ENCODE measurements at regions not wholly inside any gene's neighbourhood (a gene's known extent, or its start where the extent isn't known, plus 50 kb on each side); places are given as distances from the start of the nearest gene placed in this dataset.
A peak's percentile ranks its signal among the peaks of the same experiment; 100 is the strongest.

GRCh38 chr15:92524874-92525565, 130.6 kb downstream of the FAM174B start:
- ChIA-PET POLR2A (no interaction called here), CTCF (interaction anchor here (1.5 kb wide), 1 partner anchor 189 kb away, joined by 4 read pairs; no protein-coding TSS in a partner anchor)
- no peak for DNase-seq (ENCODE audit: extremely low spot score)
- TF ChIP-seq CTBP1 (IDR thresholded peaks at IDR 0.05; ENCODE audit: borderline replicate concordance) (no peak), BHLHE40 (IDR thresholded peaks at IDR 0.05; ENCODE audit: borderline replicate concordance) (no peak), SP1 (IDR thresholded peaks at IDR 0.05) (no peak), FOXK2 (IDR thresholded peaks at IDR 0.05) (no peak), ZNF384 (IDR thresholded peaks at IDR 0.05) (no peak), FOXM1 (IDR thresholded peaks at IDR 0.05; ENCODE audit: borderline replicate concordance) (no peak), ELF4 (IDR thresholded peaks at IDR 0.05) (no peak)

GRCh38 chr15:92524161-92524560, 130.5 kb downstream of the ST8SIA2 start:
- CTCF ChIA-PET: interaction anchor here (1.5 kb wide), 1 partner anchor 190 kb away, joined by 4 read pairs; no protein-coding TSS in a partner anchor
- POLR2A ChIA-PET: no interaction called here
- DNase-seq (ENCODE audit: extremely low spot score): no peak
- TF ChIP-seq HDGF (IDR thresholded peaks at IDR 0.05; ENCODE audit: borderline replicate concordance): no peak
- no peak for TF ChIP-seq FOXK2 (IDR thresholded peaks at IDR 0.05)
- TF ChIP-seq LEF1 (IDR thresholded peaks at IDR 0.05; ENCODE audit: borderline replicate concordance): no peak
- TF ChIP-seq BHLHE40 (IDR thresholded peaks at IDR 0.05; ENCODE audit: borderline replicate concordance): no peak
- TF ChIP-seq FOXA1 (IDR thresholded peaks at IDR 0.05): no peak
- no peak for TF ChIP-seq L3MBTL2 (conservative IDR thresholded peaks at IDR 0.05)
- no peak for TF ChIP-seq ELF4 (IDR thresholded peaks at IDR 0.05)
- TF ChIP-seq TARDBP (IDR thresholded peaks at IDR 0.05): no peak
- no peak for TF ChIP-seq FOXM1 (IDR thresholded peaks at IDR 0.05; ENCODE audit: borderline replicate concordance)
- no peak for TF ChIP-seq SP1 (IDR thresholded peaks at IDR 0.05)
- TF ChIP-seq ARNT (IDR thresholded peaks at IDR 0.05): no peak

GRCh38 chr15:92523176-92523575, 129.5 kb downstream of the ST8SIA2 start:
- ChIA-PET CTCF (no interaction called here), POLR2A (no interaction called here)
- TF ChIP-seq ARNT (IDR thresholded peaks at IDR 0.05) (no peak), TARDBP (IDR thresholded peaks at IDR 0.05) (no peak), BHLHE40 (IDR thresholded peaks at IDR 0.05; ENCODE audit: borderline replicate concordance) (no peak), L3MBTL2 (conservative IDR thresholded peaks at IDR 0.05) (no peak), CTBP1 (IDR thresholded peaks at IDR 0.05; ENCODE audit: borderline replicate concordance) (no peak), FOXA1 (IDR thresholded peaks at IDR 0.05) (no peak), HDGF (IDR thresholded peaks at IDR 0.05; ENCODE audit: borderline replicate concordance) (no peak), FOXK2 (IDR thresholded peaks at IDR 0.05) (no peak), FOXM1 (IDR thresholded peaks at IDR 0.05; ENCODE audit: borderline replicate concordance) (no peak), ZNF384 (IDR thresholded peaks at IDR 0.05) (no peak), PKNOX1 (IDR thresholded peaks at IDR 0.05) (no peak), LEF1 (IDR thresholded peaks at IDR 0.05; ENCODE audit: borderline replicate concordance) (no peak), SUZ12 (IDR thresholded peaks at IDR 0.05) (no peak), NFRKB (IDR thresholded peaks at IDR 0.05) (no peak)

GRCh38 chr15:92521624-92522008, 127.9 kb downstream of the ST8SIA2 start:
- ChIA-PET CTCF (interaction anchor here (0.6 to 1.4 kb wide), 10 partner anchors 10 to 419 kb away, joined by 3 to 37 read pairs (median 3); no protein-coding TSS in a partner anchor), POLR2A (interaction anchor here (0.7 to 1.0 kb wide), 2 partner anchors 134 to 193 kb away, joined by 3 read pairs; no protein-coding TSS in a partner anchor)
- peak; percentile 72 for DNase-seq (ENCODE audit: extremely low spot score)
- TF ChIP-seq NFRKB (IDR thresholded peaks at IDR 0.05): no peak
- TF ChIP-seq SUZ12 (IDR thresholded peaks at IDR 0.05): no peak
- no peak for TF ChIP-seq ARNT (IDR thresholded peaks at IDR 0.05)
- TF ChIP-seq SP1 (IDR thresholded peaks at IDR 0.05): no peak
- no peak for TF ChIP-seq ELF4 (IDR thresholded peaks at IDR 0.05)
- no peak for TF ChIP-seq LEF1 (IDR thresholded peaks at IDR 0.05; ENCODE audit: borderline replicate concordance)
- no peak for TF ChIP-seq PKNOX1 (IDR thresholded peaks at IDR 0.05)
- no peak for TF ChIP-seq TARDBP (IDR thresholded peaks at IDR 0.05)
- TF ChIP-seq HDGF (IDR thresholded peaks at IDR 0.05; ENCODE audit: borderline replicate concordance): no peak
- TF ChIP-seq CTBP1 (IDR thresholded peaks at IDR 0.05; ENCODE audit: borderline replicate concordance): no peak
- TF ChIP-seq FOXM1 (IDR thresholded peaks at IDR 0.05; ENCODE audit: borderline replicate concordance): no peak
- no peak for TF ChIP-seq BHLHE40 (IDR thresholded peaks at IDR 0.05; ENCODE audit: borderline replicate concordance)
- no peak for TF ChIP-seq FOXK2 (IDR thresholded peaks at IDR 0.05)
- TF ChIP-seq L3MBTL2 (conservative IDR thresholded peaks at IDR 0.05): no peak
- TF ChIP-seq FOXA1 (IDR thresholded peaks at IDR 0.05): no peak
- no peak for TF ChIP-seq ZNF384 (IDR thresholded peaks at IDR 0.05)

More at GRCh38 chr15:92523176-92523575, 129.5 kb downstream of the ST8SIA2 start:
- no peak for DNase-seq (ENCODE audit: extremely low spot score)

- ChIA-PET POLR2A (interaction anchor here (0.7 to 1.0 kb wide), 2 partner anchors 135 to 194 kb away, joined by 3 read pairs; no protein-coding TSS in a partner anchor), CTCF (interaction anchor here (0.7 to 1.4 kb wide), 3 partner anchors 12 to 419 kb away, joined by 3 to 37 read pairs (median 3); no protein-coding TSS in a partner anchor)
- TF ChIP-seq NFRKB (IDR thresholded peaks at IDR 0.05) (no peak), ELF4 (IDR thresholded peaks at IDR 0.05) (no peak), SUZ12 (IDR thresholded peaks at IDR 0.05) (no peak), FOXA1 (IDR thresholded peaks at IDR 0.05) (no peak), L3MBTL2 (conservative IDR thresholded peaks at IDR 0.05) (no peak), FOXM1 (IDR thresholded peaks at IDR 0.05; ENCODE audit: borderline replicate concordance) (no peak)
- no peak for DNase-seq (ENCODE audit: extremely low spot score)
Observed at GRCh38 chr15:92520914-92521623, 127.4 kb downstream of the ST8SIA2 start.

- TF ChIP-seq SP1 (IDR thresholded peaks at IDR 0.05) (no peak), NFRKB (IDR thresholded peaks at IDR 0.05) (no peak), ELF4 (IDR thresholded peaks at IDR 0.05) (no peak), TARDBP (IDR thresholded peaks at IDR 0.05) (no peak), L3MBTL2 (conservative IDR thresholded peaks at IDR 0.05) (no peak), ARNT (IDR thresholded peaks at IDR 0.05) (no peak), HDGF (IDR thresholded peaks at IDR 0.05; ENCODE audit: borderline replicate concordance) (no peak), FOXK2 (IDR thresholded peaks at IDR 0.05) (no peak), ZNF384 (IDR thresholded peaks at IDR 0.05) (no peak), FOXM1 (IDR thresholded peaks at IDR 0.05; ENCODE audit: borderline replicate concordance) (no peak), SUZ12 (IDR thresholded peaks at IDR 0.05) (no peak), BHLHE40 (IDR thresholded peaks at IDR 0.05; ENCODE audit: borderline replicate concordance) (no peak), FOXA1 (IDR thresholded peaks at IDR 0.05) (no peak), PKNOX1 (IDR thresholded peaks at IDR 0.05) (no peak), LEF1 (IDR thresholded peaks at IDR 0.05; ENCODE audit: borderline replicate concordance) (no peak), CTBP1 (IDR thresholded peaks at IDR 0.05; ENCODE audit: borderline replicate concordance) (no peak)
- DNase-seq (ENCODE audit: extremely low spot score): no peak
- CTCF ChIA-PET: no interaction called here
- POLR2A ChIA-PET: no interaction called here
Observed at GRCh38 chr15:92519709-92520108, 126.0 kb downstream of the ST8SIA2 start.

All from HEK293T (cell line).